ENCODE measurements at regions not wholly inside any gene's neighbourhood (a gene's known extent, or its start where the extent isn't known, plus 50 kb on each side); places are given as distances from the start of the nearest gene placed in this dataset.

DNA sequence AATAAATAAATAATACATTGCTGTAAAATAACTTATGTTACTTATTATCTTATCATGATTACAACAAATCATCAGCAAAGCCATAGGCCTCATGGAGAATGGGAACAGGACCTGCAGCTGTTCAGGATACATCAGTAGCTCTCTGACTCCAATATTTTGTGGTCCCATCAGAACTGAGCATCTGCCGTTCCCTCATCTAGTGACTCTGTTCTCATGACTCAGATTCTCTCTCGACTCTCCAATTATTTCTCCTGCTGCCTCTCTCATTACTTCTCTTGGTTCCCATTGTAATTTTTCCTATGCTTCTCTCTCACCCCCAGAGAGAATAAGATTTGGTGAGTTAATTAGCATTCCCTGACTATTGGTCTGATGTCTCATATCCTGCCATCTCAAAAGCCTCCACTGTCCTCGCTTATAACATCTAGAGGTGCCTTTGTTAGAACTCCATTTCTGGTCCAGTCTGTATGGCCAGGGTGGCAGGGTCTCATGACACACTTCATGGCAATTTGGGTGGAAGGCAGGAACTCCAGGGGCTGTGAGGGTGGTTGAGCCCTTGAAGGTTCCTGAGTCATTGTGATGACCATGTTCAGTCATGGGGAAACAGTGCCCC, 78.0 kb upstream of the TANC1 start:
- TF ChIP-seq MAFK (IDR thresholded peaks at IDR 0.05; ENCODE audit: low read depth, low read length) (no peak), SP4 (IDR thresholded peaks at IDR 0.05; ENCODE audit: low read length) (no peak), JUN (IDR thresholded peaks at IDR 0.05; ENCODE audit: low read depth, low read length) (no peak), EZH2 (IDR thresholded peaks at IDR 0.05; ENCODE audit: low read depth, low read length, severe bottlenecking) (no peak)
